H1 (cell line): ENCODE measurements at regions not wholly inside any gene's neighbourhood (a gene's known extent, or its start where the extent isn't known, plus 50 kb on each side); places are given as distances from the start of the nearest gene placed in this dataset.

Source experiments
- CTCF ChIA-PET: fragments of 300-600 bp; sonication (Branson Sonifier 250); formaldehyde crosslinking; loops from one replicate; lab custom pipeline; 2021; ENCODE audit not compliant: partially characterized antibody; lab: Charles Lee
- POLR2A ChIA-PET: fragments of 300-600 bp; sonication (Branson Sonifier 250); formaldehyde crosslinking; loops from one replicate; lab custom pipeline; 2021; ENCODE audit warnings: inconsistent platforms; ENCODE audit not compliant: partially characterized antibody; lab: Charles Lee
- DNase-seq, 2 experiments: peaks; one replicate each; pipeline versions ENCODE4 v3.0.0 to v3.0.0-alpha.2; 2010 to 2022; ENCODE audit warnings: low spot score in 2 of 2, low read depth in 1 of 2, mixed read lengths in 1 of 2
- FAIRE-seq: peaks from 2 replicates; lab custom pipeline; 2011; peaks lifted over from hg19 to GRCh38; lab: Jason Lieb, UNC
- H2AFZ ChIP-seq: 2 replicates; pipeline ENCODE4 v1.8.1; 2012; ENCODE audit warnings: low read length, inconsistent platforms
- H2AK5ac ChIP-seq: 2 replicates; pipeline ENCODE4 v1.6.1; 2013; ENCODE audit warnings: low read depth, low read length
- H2BK120ac ChIP-seq: replicated peaks from 2 replicates; pipeline ENCODE3; 2013; ENCODE audit warnings: low read depth, low read length, inconsistent platforms
- H2BK12ac ChIP-seq: 2 replicates; pipeline ENCODE4 v1.6.1; 2013; ENCODE audit warnings: low read depth, low read length
- H2BK15ac ChIP-seq: 2 replicates; pipeline ENCODE4 v1.6.1; 2013; ENCODE audit warnings: low read length
- H2BK20ac ChIP-seq: 2 replicates; pipeline ENCODE4 v1.6.1; 2013; ENCODE audit warnings: low read length
- H2BK5ac ChIP-seq: 2 replicates; pipeline ENCODE4 v1.6.1; 2013; ENCODE audit warnings: low read depth, low read length
- H3K14ac ChIP-seq: 2 replicates; pipeline ENCODE4 v1.6.1; 2013; ENCODE audit warnings: inconsistent platforms; ENCODE audit not compliant: insufficient read length
- H3K18ac ChIP-seq: 2 replicates; pipeline ENCODE4 v1.6.1; 2013; ENCODE audit warnings: low read length; ENCODE audit errors: extremely low read depth
- H3K23ac ChIP-seq: 2 replicates; pipeline ENCODE4 v1.6.1; 2013; ENCODE audit warnings: inconsistent platforms; ENCODE audit not compliant: insufficient read length
- H3K23me2 ChIP-seq: 2 replicates; pipeline ENCODE4 v1.6.1; 2013; ENCODE audit warnings: low read depth, low read length
- H3K27ac ChIP-seq: 2 replicates; pipeline ENCODE4 v1.6.1; 2011; ENCODE audit warnings: low read depth, low read length, inconsistent platforms
- H3K27me3 ChIP-seq, 4 experiments: replicated peaks in 1 of 4; 1 replicate in 1 of 4; 2 replicates in 3 of 4; pipeline versions ENCODE4 v1.6.1 to v1.8.1; 2011 to 2013; ENCODE audit warnings: low read length in 3 of 4, mild to moderate bottlenecking in 3 of 4, inconsistent platforms in 2 of 4, mixed read lengths in 2 of 4, moderate library complexity in 1 of 4; ENCODE audit not compliant: control insufficient read depth in 3 of 4, insufficient read depth in 3 of 4; ENCODE audit errors: extremely low read depth in 1 of 4
- H3K36me3 ChIP-seq, 4 experiments: 2 replicates each; pipeline versions ENCODE4 v1.6.1 to v1.8.1; 2011 to 2013; ENCODE audit warnings: mild to moderate bottlenecking in 4 of 4, low read length in 3 of 4, moderate library complexity in 2 of 4, control low read depth in 1 of 4, inconsistent platforms in 1 of 4; ENCODE audit not compliant: insufficient read depth in 4 of 4, control insufficient read depth in 2 of 4
- H3K4ac ChIP-seq: replicated peaks from 2 replicates; pipeline ENCODE3; 2013; ENCODE audit warnings: low read length, low read depth, mixed read lengths, inconsistent platforms; ENCODE audit not compliant: insufficient read length
- H3K4me1 ChIP-seq, 4 experiments: replicated peaks in 1 of 4; 1 replicate in 1 of 4; 2 replicates in 3 of 4; pipeline versions ENCODE4 v1.6.1 to v1.8.1; 2011 to 2013; ENCODE audit warnings: low read length in 3 of 4, inconsistent platforms in 2 of 4, mixed read lengths in 1 of 4; ENCODE audit not compliant: insufficient read depth in 4 of 4, control insufficient read depth in 3 of 4
- H3K4me2 ChIP-seq, 2 experiments: 2 replicates each; pipeline versions ENCODE4 v1.6.1 to v1.8.1; 2011 to 2013; ENCODE audit warnings: low read depth in 2 of 2, low read length in 2 of 2, control low read depth in 1 of 2, inconsistent platforms in 1 of 2, mild to moderate bottlenecking in 1 of 2; ENCODE audit not compliant: insufficient read depth in 1 of 2
- H3K4me3 ChIP-seq, 4 experiments: fragments of 200-600, 300-600 bp in 1 of 4; sonication (generic), shearing (Covaris generic), sonication (Bioruptor Twin) in 1 of 4; 2 replicates each; pipeline versions ENCODE4 v1.5.1 to v1.8.1; 2011 to 2016; ENCODE audit warnings: low read length in 4 of 4, low read depth in 3 of 4, control low read depth in 2 of 4, inconsistent platforms in 2 of 4, mild to moderate bottlenecking in 2 of 4, mixed read lengths in 1 of 4, moderate library complexity in 1 of 4; ENCODE audit not compliant: insufficient read depth in 2 of 4; ENCODE audit errors: extremely low read depth in 1 of 4
- H3K56ac ChIP-seq: replicated peaks from 2 replicates; pipeline ENCODE3; 2013; ENCODE audit warnings: low read depth, mild to moderate bottlenecking, mixed read lengths, low read length, inconsistent platforms; ENCODE audit not compliant: insufficient read length
- H3K79me1 ChIP-seq: 2 replicates; pipeline ENCODE4 v1.6.1; 2013; ENCODE audit warnings: low read depth, low read length, control low read depth
- H3K79me2 ChIP-seq, 2 experiments: 2 replicates each; pipeline versions ENCODE4 v1.6.1 to v1.8.1; 2012 to 2013; ENCODE audit warnings: low read length in 2 of 2, mild to moderate bottlenecking in 2 of 2, inconsistent platforms in 1 of 2; ENCODE audit not compliant: insufficient read depth in 2 of 2, control insufficient read depth in 1 of 2
- H3K9ac ChIP-seq, 4 experiments: replicated peaks in 1 of 4; 1 replicate in 1 of 4; 2 replicates in 3 of 4; pipeline versions ENCODE4 v1.6.1 to v1.8.1; 2011 to 2013; ENCODE audit warnings: low read depth in 3 of 4, low read length in 3 of 4, control low read depth in 2 of 4, mild to moderate bottlenecking in 2 of 4, moderate library complexity in 2 of 4, inconsistent platforms in 1 of 4; ENCODE audit errors: extremely low read depth in 1 of 4
- H3K9me3 ChIP-seq, 2 experiments: 2 replicates each; pipeline versions ENCODE4 v1.6.1 to v1.8.1; 2012 to 2013; ENCODE audit warnings: mild to moderate bottlenecking in 2 of 2, moderate library complexity in 2 of 2, control low read depth in 1 of 2, inconsistent platforms in 1 of 2, low read depth in 1 of 2, low read length in 1 of 2, mixed read lengths in 1 of 2; ENCODE audit not compliant: insufficient read depth in 2 of 2
- H4K20me1 ChIP-seq, 2 experiments: replicated peaks in 1 of 2; 2 replicates each; pipeline versions ENCODE3 to v1.8.1; 2011 to 2013; ENCODE audit warnings: inconsistent platforms in 2 of 2, low read length in 2 of 2, mild to moderate bottlenecking in 1 of 2; ENCODE audit not compliant: insufficient read depth in 2 of 2, control insufficient read depth in 1 of 2
- H4K5ac ChIP-seq: 2 replicates; pipeline ENCODE4 v1.6.1; 2013; ENCODE audit warnings: low read length, low read depth, mixed read lengths, inconsistent platforms; ENCODE audit not compliant: insufficient read length
- H4K8ac ChIP-seq: 2 replicates; pipeline ENCODE4 v1.8.0; 2013; ENCODE audit warnings: mild to moderate bottlenecking, moderate library complexity, low read length, inconsistent platforms; ENCODE audit not compliant: insufficient read depth; ENCODE audit errors: extremely low read depth
- H4K91ac ChIP-seq: replicated peaks from 2 replicates; pipeline ENCODE3; 2013; ENCODE audit warnings: low read length, mixed read lengths, inconsistent platforms; ENCODE audit not compliant: insufficient read length
- WGBS, 2 experiments: shearing (Covaris generic) in 1 of 2; methylation state at CpG; one replicate each; pipeline versions ENCODE4 v1.1.6 to v1.1.7; 2013 to 2015; ENCODE audit warnings: low lambda C conversion rate in 2 of 2, mixed read lengths in 2 of 2, inconsistent platforms in 1 of 2, low coverage in 1 of 2, missing lambda C conversion rate in 1 of 2; ENCODE audit not compliant: insufficient replicate concordance in 2 of 2, insufficient coverage in 1 of 2, insufficient read length in 1 of 2; ENCODE audit errors: extremely low coverage in 1 of 2, missing lambda C conversion rate in 1 of 2; 5-methylcytosine and 5-hydroxymethylcytosine counted together
- TF ChIP-seq, protein P1 (sequence below): fragments of 300-600 bp; sonication (generic); IDR thresholded peaks from 2 replicates; pipeline ENCODE4 v1.7.1; 2012; ENCODE audit warnings: low read length, moderate library complexity, mild to moderate bottlenecking, inconsistent platforms; ENCODE audit not compliant: insufficient replicate concordance

GRCh38 chr6:126820634-126821033, 297.8 kb upstream of the RSPO3 start:
- H2AK5ac ChIP-seq: no peak overlapping the region
- H3K36me3 ChIP-seq: no peaks in the 10 kb centered on the region
- H3K18ac ChIP-seq: no peak overlapping the region
- no peak overlapping the region for H2BK12ac ChIP-seq
- no peak overlapping the region for H2BK20ac ChIP-seq
- POLR2A ChIA-PET: no interaction called here
- H3K9ac ChIP-seq: no peak overlapping the region
- H3K9me3 ChIP-seq: no peaks in the 10 kb centered on the region
- FAIRE-seq: no peak
- H4K5ac ChIP-seq: no peak overlapping the region
- H3K27ac ChIP-seq: no peak overlapping the region
- no peaks in the 10 kb centered on the region for H3K79me2 ChIP-seq
- no peaks in the 10 kb centered on the region for H3K23me2 ChIP-seq
- no peaks in the 10 kb centered on the region for H3K79me1 ChIP-seq
- H2BK5ac ChIP-seq: no peak overlapping the region
- DNase-seq: no peak
- H3K23ac ChIP-seq: no peak overlapping the region
- no peak overlapping the region for H4K8ac ChIP-seq
- H4K20me1 ChIP-seq: no peaks in the 10 kb centered on the region
- no peak overlapping the region for H2BK120ac ChIP-seq
- CTCF ChIA-PET: interaction anchor here (1.2 kb wide), 1 partner anchor 13 kb away, joined by 4 read pairs; no protein-coding TSS in a partner anchor
- no peak overlapping the region for H2AFZ ChIP-seq
- no peak overlapping the region for H4K91ac ChIP-seq
- peaks cover 0 to 8% (median 5%) of the 10 kb centered on the region in 4 experiments; a peak in 4 of 7 replicates for H3K4me1 ChIP-seq
- H3K27me3 ChIP-seq: no peaks in the 10 kb centered on the region; a peak in 1 of 7 replicates
- H3K4me2 ChIP-seq: no peak overlapping the region
- 92% methylated on average over 3 of the region's 3 CpGs; no CpG with 5 or more reads in 1 of the 2 experiments for WGBS, 2 experiments
- H3K4me3 ChIP-seq: no peak overlapping the region
- no peak overlapping the region for H3K56ac ChIP-seq
- no peak overlapping the region for H2BK15ac ChIP-seq
- no peak overlapping the region for H3K14ac ChIP-seq
- H3K4ac ChIP-seq: no peak overlapping the region
- TF ChIP-seq, protein P1, sequence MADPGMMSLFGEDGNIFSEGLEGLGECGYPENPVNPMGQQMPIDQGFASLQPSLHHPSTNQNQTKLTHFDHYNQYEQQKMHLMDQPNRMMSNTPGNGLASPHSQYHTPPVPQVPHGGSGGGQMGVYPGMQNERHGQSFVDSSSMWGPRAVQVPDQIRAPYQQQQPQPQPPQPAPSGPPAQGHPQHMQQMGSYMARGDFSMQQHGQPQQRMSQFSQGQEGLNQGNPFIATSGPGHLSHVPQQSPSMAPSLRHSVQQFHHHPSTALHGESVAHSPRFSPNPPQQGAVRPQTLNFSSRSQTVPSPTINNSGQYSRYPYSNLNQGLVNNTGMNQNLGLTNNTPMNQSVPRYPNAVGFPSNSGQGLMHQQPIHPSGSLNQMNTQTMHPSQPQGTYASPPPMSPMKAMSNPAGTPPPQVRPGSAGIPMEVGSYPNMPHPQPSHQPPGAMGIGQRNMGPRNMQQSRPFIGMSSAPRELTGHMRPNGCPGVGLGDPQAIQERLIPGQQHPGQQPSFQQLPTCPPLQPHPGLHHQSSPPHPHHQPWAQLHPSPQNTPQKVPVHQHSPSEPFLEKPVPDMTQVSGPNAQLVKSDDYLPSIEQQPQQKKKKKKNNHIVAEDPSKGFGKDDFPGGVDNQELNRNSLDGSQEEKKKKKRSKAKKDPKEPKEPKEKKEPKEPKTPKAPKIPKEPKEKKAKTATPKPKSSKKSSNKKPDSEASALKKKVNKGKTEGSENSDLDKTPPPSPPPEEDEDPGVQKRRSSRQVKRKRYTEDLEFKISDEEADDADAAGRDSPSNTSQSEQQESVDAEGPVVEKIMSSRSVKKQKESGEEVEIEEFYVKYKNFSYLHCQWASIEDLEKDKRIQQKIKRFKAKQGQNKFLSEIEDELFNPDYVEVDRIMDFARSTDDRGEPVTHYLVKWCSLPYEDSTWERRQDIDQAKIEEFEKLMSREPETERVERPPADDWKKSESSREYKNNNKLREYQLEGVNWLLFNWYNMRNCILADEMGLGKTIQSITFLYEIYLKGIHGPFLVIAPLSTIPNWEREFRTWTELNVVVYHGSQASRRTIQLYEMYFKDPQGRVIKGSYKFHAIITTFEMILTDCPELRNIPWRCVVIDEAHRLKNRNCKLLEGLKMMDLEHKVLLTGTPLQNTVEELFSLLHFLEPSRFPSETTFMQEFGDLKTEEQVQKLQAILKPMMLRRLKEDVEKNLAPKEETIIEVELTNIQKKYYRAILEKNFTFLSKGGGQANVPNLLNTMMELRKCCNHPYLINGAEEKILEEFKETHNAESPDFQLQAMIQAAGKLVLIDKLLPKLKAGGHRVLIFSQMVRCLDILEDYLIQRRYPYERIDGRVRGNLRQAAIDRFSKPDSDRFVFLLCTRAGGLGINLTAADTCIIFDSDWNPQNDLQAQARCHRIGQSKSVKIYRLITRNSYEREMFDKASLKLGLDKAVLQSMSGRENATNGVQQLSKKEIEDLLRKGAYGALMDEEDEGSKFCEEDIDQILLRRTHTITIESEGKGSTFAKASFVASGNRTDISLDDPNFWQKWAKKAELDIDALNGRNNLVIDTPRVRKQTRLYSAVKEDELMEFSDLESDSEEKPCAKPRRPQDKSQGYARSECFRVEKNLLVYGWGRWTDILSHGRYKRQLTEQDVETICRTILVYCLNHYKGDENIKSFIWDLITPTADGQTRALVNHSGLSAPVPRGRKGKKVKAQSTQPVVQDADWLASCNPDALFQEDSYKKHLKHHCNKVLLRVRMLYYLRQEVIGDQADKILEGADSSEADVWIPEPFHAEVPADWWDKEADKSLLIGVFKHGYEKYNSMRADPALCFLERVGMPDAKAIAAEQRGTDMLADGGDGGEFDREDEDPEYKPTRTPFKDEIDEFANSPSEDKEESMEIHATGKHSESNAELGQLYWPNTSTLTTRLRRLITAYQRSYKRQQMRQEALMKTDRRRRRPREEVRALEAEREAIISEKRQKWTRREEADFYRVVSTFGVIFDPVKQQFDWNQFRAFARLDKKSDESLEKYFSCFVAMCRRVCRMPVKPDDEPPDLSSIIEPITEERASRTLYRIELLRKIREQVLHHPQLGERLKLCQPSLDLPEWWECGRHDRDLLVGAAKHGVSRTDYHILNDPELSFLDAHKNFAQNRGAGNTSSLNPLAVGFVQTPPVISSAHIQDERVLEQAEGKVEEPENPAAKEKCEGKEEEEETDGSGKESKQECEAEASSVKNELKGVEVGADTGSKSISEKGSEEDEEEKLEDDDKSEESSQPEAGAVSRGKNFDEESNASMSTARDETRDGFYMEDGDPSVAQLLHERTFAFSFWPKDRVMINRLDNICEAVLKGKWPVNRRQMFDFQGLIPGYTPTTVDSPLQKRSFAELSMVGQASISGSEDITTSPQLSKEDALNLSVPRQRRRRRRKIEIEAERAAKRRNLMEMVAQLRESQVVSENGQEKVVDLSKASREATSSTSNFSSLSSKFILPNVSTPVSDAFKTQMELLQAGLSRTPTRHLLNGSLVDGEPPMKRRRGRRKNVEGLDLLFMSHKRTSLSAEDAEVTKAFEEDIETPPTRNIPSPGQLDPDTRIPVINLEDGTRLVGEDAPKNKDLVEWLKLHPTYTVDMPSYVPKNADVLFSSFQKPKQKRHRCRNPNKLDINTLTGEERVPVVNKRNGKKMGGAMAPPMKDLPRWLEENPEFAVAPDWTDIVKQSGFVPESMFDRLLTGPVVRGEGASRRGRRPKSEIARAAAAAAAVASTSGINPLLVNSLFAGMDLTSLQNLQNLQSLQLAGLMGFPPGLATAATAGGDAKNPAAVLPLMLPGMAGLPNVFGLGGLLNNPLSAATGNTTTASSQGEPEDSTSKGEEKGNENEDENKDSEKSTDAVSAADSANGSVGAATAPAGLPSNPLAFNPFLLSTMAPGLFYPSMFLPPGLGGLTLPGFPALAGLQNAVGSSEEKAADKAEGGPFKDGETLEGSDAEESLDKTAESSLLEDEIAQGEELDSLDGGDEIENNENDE: no peak
